SU-DHL-6 (cell line): ENCODE measurements at regions not wholly inside any gene's neighbourhood (a gene's known extent, or its start where the extent isn't known, plus 50 kb on each side); places are given as distances from the start of the nearest gene placed in this dataset.

ENCODE experiments used
- EZH2phosphoT487 ChIP-seq: fragments of 200-600 bp; sonication (generic), shearing (Covaris generic); conservative IDR thresholded peaks from 2 replicates; pipeline ENCODE4 v1.6.1; 2018; ENCODE audit warnings: mild to moderate bottlenecking, antibody characterized with exemption, low read length, moderate library complexity, mixed read lengths
- TF ChIP-seq, protein P1 (sequence below): fragments of 200-600 bp; sonication (generic); IDR thresholded peaks from one replicate; pipeline ENCODE4 v1.5.1; 2017; ENCODE audit warnings: antibody characterized with exemption, mild to moderate bottlenecking, low read length, moderate library complexity; ENCODE audit not compliant: insufficient read depth, poor library complexity, severe bottlenecking

DNA sequence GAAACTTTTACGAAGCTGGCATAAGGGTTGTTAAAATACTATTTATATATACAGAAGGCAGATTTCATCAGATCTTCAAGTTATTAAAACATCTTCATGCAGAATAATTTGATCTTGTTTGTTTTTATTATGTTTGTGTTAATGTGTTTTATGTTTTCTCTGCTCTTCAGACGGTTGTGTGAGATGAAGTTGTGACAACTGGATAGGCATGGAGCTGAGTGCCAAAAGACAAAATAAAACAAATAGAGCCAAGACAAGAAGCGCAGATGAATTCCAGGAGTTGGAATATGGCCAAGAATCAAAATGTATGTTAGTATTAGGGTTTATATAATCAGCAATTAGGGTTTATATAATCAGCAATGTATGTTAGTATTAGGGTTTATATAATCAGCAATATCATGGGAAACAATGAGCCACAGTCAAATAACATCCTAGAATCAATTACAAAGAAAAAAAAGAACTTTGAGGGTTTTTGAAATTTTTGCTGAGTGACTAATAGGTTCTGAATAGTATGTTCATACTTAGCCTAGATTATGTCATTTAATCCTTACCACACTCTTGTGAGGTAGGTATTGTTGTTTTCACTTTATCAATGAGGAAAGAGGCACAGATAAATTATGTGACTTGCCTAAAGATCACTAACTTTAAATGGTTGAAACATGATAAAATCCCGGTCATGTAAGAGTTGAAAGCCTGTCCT lies 488.0 kb upstream of the STEAP1 start:
- TF ChIP-seq, protein P1, sequence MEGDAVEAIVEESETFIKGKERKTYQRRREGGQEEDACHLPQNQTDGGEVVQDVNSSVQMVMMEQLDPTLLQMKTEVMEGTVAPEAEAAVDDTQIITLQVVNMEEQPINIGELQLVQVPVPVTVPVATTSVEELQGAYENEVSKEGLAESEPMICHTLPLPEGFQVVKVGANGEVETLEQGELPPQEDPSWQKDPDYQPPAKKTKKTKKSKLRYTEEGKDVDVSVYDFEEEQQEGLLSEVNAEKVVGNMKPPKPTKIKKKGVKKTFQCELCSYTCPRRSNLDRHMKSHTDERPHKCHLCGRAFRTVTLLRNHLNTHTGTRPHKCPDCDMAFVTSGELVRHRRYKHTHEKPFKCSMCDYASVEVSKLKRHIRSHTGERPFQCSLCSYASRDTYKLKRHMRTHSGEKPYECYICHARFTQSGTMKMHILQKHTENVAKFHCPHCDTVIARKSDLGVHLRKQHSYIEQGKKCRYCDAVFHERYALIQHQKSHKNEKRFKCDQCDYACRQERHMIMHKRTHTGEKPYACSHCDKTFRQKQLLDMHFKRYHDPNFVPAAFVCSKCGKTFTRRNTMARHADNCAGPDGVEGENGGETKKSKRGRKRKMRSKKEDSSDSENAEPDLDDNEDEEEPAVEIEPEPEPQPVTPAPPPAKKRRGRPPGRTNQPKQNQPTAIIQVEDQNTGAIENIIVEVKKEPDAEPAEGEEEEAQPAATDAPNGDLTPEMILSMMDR, result no peak
- TF ChIP-seq EZH2phosphoT487, result no peak
